DOHH2 (cell line): ENCODE measurements at regions not wholly inside any gene's neighbourhood (a gene's known extent, or its start where the extent isn't known, plus 50 kb on each side); places are given as distances from the start of the nearest gene placed in this dataset.

Source experiments
- H3F3A ChIP-seq: fragments of 200-600 bp; sonication (generic), shearing (Covaris generic); 2 replicates; pipeline ENCODE4 v1.6.0; 2016; ENCODE audit warnings: antibody characterized with exemption, mild to moderate bottlenecking; ENCODE audit not compliant: control insufficient read depth, insufficient read depth
- H3K27ac ChIP-seq: fragments of 200-600 bp; sonication (generic); 2 replicates; pipeline ENCODE4 v1.5.1; 2014; ENCODE audit warnings: low read depth, mild to moderate bottlenecking, low read length, moderate library complexity
- H3K27me3 ChIP-seq: fragments of 200-600 bp; sonication (generic); 2 replicates; pipeline ENCODE4 v1.6.1; 2014; ENCODE audit warnings: mild to moderate bottlenecking, low read length, mixed read lengths; ENCODE audit not compliant: control insufficient read depth
- H3K36me3 ChIP-seq: fragments of 200-600 bp; sonication (generic); 2 replicates; pipeline ENCODE4 v1.6.1; 2014; ENCODE audit warnings: mild to moderate bottlenecking, low read length, moderate library complexity, mixed read lengths; ENCODE audit not compliant: control insufficient read depth
- H3K4me1 ChIP-seq: fragments of 200-600 bp; sonication (generic); 2 replicates; pipeline ENCODE4 v1.6.1; 2014; ENCODE audit warnings: mild to moderate bottlenecking, low read length, mixed read lengths; ENCODE audit not compliant: control insufficient read depth
- H3K4me2 ChIP-seq: fragments of 200-600 bp; sonication (generic); 2 replicates; pipeline ENCODE4 v1.6.0; 2014; ENCODE audit warnings: mild to moderate bottlenecking, low read length, moderate library complexity
- H3K4me3 ChIP-seq: fragments of 200-600 bp; sonication (generic); 2 replicates; pipeline ENCODE4 v1.5.1; 2014; ENCODE audit warnings: mild to moderate bottlenecking, low read length, mixed read lengths
- H3K79me2 ChIP-seq: fragments of 200-600 bp; sonication (generic); 2 replicates; pipeline ENCODE4 v1.6.1; 2014; ENCODE audit warnings: mild to moderate bottlenecking, low read length, mixed read lengths; ENCODE audit not compliant: control insufficient read depth
- H3K9me2 ChIP-seq: fragments of 200-600 bp; sonication (generic); replicated peaks from 2 replicates; pipeline ENCODE4 v1.6.1; 2014; ENCODE audit warnings: mild to moderate bottlenecking, low read length, mixed read lengths; ENCODE audit not compliant: control insufficient read depth
- H3K9me3 ChIP-seq: fragments of 200-600 bp; sonication (generic); 2 replicates; pipeline ENCODE4 v1.6.1; 2014; ENCODE audit warnings: antibody characterized with exemption, low read length, mixed read lengths; ENCODE audit not compliant: control insufficient read depth, insufficient read depth
- H4K20me1 ChIP-seq: fragments of 200-600 bp; sonication (generic); 2 replicates; pipeline ENCODE4 v1.6.0; 2014; ENCODE audit warnings: low read depth, mild to moderate bottlenecking, antibody characterized with exemption, low read length, moderate library complexity; ENCODE audit not compliant: control insufficient read depth, insufficient read depth
- EZH2phosphoT487 ChIP-seq: fragments of 200-600 bp; sonication (generic); IDR thresholded peaks from 2 replicates; pipeline ENCODE4 v1.6.1; 2017; ENCODE audit warnings: borderline replicate concordance, mild to moderate bottlenecking, antibody characterized with exemption, low read length, moderate library complexity, mixed read lengths
- TF ChIP-seq, protein P1 (sequence below): fragments of 200-600 bp; sonication (generic); IDR thresholded peaks from one replicate; pipeline ENCODE4 v1.5.1; 2014; ENCODE audit warnings: antibody characterized with exemption, mild to moderate bottlenecking, low read depth, low read length; ENCODE audit not compliant: poor library complexity, severe bottlenecking

DNA sequence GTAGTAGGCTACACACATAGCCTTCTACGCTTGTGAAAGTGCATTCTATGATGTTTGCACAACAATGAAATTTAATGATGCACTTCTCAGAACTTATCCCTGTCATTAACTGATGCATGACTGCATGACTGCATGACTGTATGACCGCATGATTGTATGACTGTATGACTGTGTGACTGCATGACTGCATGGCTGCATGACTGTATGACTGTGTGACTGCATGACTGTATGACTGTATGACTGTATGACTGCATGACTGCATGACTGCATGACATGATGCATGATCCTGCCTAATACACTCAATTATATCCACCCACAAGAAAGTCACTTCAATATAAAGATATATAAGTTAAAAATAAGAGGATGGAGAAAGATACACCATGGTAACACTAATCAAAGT, 365.4 kb upstream of the FSIP2 start:
- no peaks in the 10 kb centered on the region for H3K79me2 ChIP-seq
- no peak overlapping the region for H3K4me3 ChIP-seq
- H3K4me1 ChIP-seq = no peaks in the 10 kb centered on the region
- H3K27me3 ChIP-seq = no peaks in the 10 kb centered on the region
- no peaks in the 10 kb centered on the region for H3F3A ChIP-seq
- H3K9me2 ChIP-seq = no peaks in the 10 kb centered on the region
- H4K20me1 ChIP-seq = no peaks in the 10 kb centered on the region
- no peaks in the 10 kb centered on the region; the same call in 1 of the 2 replicates for H3K9me3 ChIP-seq
- H3K4me2 ChIP-seq = no peak overlapping the region
- no peaks in the 10 kb centered on the region for H3K36me3 ChIP-seq
- TF ChIP-seq, protein P1, sequence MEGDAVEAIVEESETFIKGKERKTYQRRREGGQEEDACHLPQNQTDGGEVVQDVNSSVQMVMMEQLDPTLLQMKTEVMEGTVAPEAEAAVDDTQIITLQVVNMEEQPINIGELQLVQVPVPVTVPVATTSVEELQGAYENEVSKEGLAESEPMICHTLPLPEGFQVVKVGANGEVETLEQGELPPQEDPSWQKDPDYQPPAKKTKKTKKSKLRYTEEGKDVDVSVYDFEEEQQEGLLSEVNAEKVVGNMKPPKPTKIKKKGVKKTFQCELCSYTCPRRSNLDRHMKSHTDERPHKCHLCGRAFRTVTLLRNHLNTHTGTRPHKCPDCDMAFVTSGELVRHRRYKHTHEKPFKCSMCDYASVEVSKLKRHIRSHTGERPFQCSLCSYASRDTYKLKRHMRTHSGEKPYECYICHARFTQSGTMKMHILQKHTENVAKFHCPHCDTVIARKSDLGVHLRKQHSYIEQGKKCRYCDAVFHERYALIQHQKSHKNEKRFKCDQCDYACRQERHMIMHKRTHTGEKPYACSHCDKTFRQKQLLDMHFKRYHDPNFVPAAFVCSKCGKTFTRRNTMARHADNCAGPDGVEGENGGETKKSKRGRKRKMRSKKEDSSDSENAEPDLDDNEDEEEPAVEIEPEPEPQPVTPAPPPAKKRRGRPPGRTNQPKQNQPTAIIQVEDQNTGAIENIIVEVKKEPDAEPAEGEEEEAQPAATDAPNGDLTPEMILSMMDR = no peak
- TF ChIP-seq EZH2phosphoT487 = no peak
- H3K27ac ChIP-seq = no peak overlapping the region

DNA sequence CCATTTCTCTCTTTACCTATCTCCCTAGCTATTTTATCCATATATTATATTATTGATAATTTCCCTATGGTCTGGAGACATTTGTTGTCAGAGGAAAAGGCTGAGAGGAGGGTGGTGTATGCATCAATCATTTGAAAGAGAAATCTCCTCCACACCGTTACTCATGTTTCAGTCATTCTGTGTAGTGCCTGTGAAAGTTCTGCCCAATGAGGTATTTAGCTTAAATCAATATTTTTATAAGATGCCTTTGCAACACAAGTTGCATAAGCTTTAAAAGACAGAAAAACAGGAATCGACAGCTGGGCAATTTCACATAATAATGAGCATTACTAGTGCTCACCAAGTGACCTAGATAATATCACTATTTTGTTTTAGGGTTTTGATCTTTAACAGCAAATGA, 363.7 kb upstream of the FSIP2 start:
- Histone ChIP-seq H3K9me2 (no peaks in the 10 kb centered on the region), H3K4me1 (no peaks in the 10 kb centered on the region), H3K79me2 (no peaks in the 10 kb centered on the region), H3K4me3 (no peak overlapping the region), H3F3A (no peaks in the 10 kb centered on the region), H4K20me1 (no peaks in the 10 kb centered on the region), H3K27me3 (no peaks in the 10 kb centered on the region), H3K4me2 (no peak overlapping the region), H3K27ac (no peak overlapping the region), H3K9me3 (no peaks in the 10 kb centered on the region; the same call in 1 of the 2 replicates), H3K36me3 (no peaks in the 10 kb centered on the region)
- TF ChIP-seq, protein P1 = no peak
- TF ChIP-seq EZH2phosphoT487 = no peak

DNA sequence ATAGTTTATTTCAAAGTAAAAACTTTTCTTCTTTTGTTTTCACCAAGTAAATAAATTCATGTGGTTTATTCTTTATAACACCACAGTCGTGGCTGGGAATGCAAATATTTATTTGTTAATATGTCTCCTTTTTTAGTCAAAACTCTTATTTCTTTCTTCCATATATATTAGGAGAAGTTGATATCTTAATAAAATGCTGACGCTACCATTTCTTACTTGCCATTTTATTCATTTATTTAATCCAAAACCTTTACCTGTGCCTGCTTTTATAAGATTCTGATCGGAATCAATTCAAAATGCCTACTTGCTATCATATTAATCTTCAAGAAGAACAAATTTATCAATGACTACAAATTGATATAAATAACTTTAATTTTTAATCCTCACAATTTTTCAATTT, 362.9 kb upstream of the FSIP2 start:
- H3F3A ChIP-seq = no peaks in the 10 kb centered on the region
- H3K79me2 ChIP-seq = no peaks in the 10 kb centered on the region
- no peak overlapping the region for H3K4me3 ChIP-seq
- no peaks in the 10 kb centered on the region for H4K20me1 ChIP-seq
- no peaks in the 10 kb centered on the region for H3K36me3 ChIP-seq
- no peak overlapping the region for H3K4me2 ChIP-seq
- TF ChIP-seq, protein P1 = no peak
- no peak for TF ChIP-seq EZH2phosphoT487
- no peak overlapping the region for H3K27ac ChIP-seq
- no peaks in the 10 kb centered on the region; the same call in 1 of the 2 replicates for H3K9me3 ChIP-seq
- H3K9me2 ChIP-seq = no peaks in the 10 kb centered on the region
- H3K27me3 ChIP-seq = no peaks in the 10 kb centered on the region
- H3K4me1 ChIP-seq = no peaks in the 10 kb centered on the region
